IPS-15b (cell line): ENCODE measurements at regions not wholly inside any gene's neighbourhood (a gene's known extent, or its start where the extent isn't known, plus 50 kb on each side); places are given as distances from the start of the nearest gene placed in this dataset.

Source experiments
- H3K27me3 ChIP-seq: one replicate; pipeline ENCODE4 v1.6.1; 2013; ENCODE audit warnings: low read length; ENCODE audit not compliant: control insufficient read depth, insufficient read depth
- H3K36me3 ChIP-seq: one replicate; pipeline ENCODE4 v1.6.1; 2013; ENCODE audit warnings: low read length; ENCODE audit not compliant: control insufficient read depth, insufficient read depth
- H3K4me1 ChIP-seq: one replicate; pipeline ENCODE4 v1.6.1; 2013; ENCODE audit warnings: mild to moderate bottlenecking, low read length; ENCODE audit not compliant: control insufficient read depth, insufficient read depth
- H3K4me3 ChIP-seq: one replicate; pipeline ENCODE4 v1.5.1; 2013; ENCODE audit warnings: low read depth, low read length
- H3K9ac ChIP-seq: one replicate; pipeline ENCODE4 v1.6.1; 2013; ENCODE audit warnings: low read depth, mild to moderate bottlenecking, low read length
- H3K9me3 ChIP-seq: one replicate; pipeline ENCODE4 v1.6.1; 2013; ENCODE audit warnings: mild to moderate bottlenecking, low read length; ENCODE audit not compliant: control insufficient read depth, insufficient read depth

- Histone ChIP-seq H3K4me1 (no peaks in the 10 kb centered on the region), H3K9ac (no peak overlapping the region), H3K27me3 (no peaks in the 10 kb centered on the region), H3K4me3 (no peak overlapping the region), H3K9me3 (no peaks in the 10 kb centered on the region), H3K36me3 (no peaks in the 10 kb centered on the region)
These were observed 424.1 kb upstream of the MGMT start for GRCh38 chr10:129042776-129043595.

- no peaks in the 10 kb centered on the region for H3K9me3 ChIP-seq
- no peak overlapping the region for H3K9ac ChIP-seq
- no peaks in the 10 kb centered on the region for H3K27me3 ChIP-seq
- H3K4me3 ChIP-seq: no peak overlapping the region
- no peaks in the 10 kb centered on the region for H3K4me1 ChIP-seq
- no peaks in the 10 kb centered on the region for H3K36me3 ChIP-seq
These were observed 423.4 kb upstream of the MGMT start for GRCh38 chr10:129043691-129044090.

GRCh38 chr10:129045599-129045998 is 421.4 kb upstream of the MGMT start:
- Histone ChIP-seq H3K4me1 (no peaks in the 10 kb centered on the region), H3K9me3 (no peaks in the 10 kb centered on the region), H3K36me3 (no peaks in the 10 kb centered on the region), H3K4me3 (no peak overlapping the region), H3K9ac (no peak overlapping the region), H3K27me3 (no peaks in the 10 kb centered on the region)

- Histone ChIP-seq H3K9ac (no peak overlapping the region), H3K9me3 (no peaks in the 10 kb centered on the region), H3K27me3 (no peaks in the 10 kb centered on the region), H3K4me1 (no peaks in the 10 kb centered on the region), H3K36me3 (no peaks in the 10 kb centered on the region), H3K4me3 (no peak overlapping the region)
These were observed 420.9 kb upstream of the MGMT start for GRCh38 chr10:129046065-129046681.

- Histone ChIP-seq H3K9ac (no peak overlapping the region), H3K27me3 (no peaks in the 10 kb centered on the region), H3K9me3 (no peaks in the 10 kb centered on the region), H3K36me3 (no peaks in the 10 kb centered on the region), H3K4me1 (no peaks in the 10 kb centered on the region), H3K4me3 (no peak overlapping the region)
These were observed 420.1 kb upstream of the MGMT start for GRCh38 chr10:129046962-129047361.

- Histone ChIP-seq H3K27me3 (no peaks in the 10 kb centered on the region), H3K4me3 (no peak overlapping the region), H3K9ac (no peak overlapping the region), H3K9me3 (no peaks in the 10 kb centered on the region), H3K36me3 (no peaks in the 10 kb centered on the region), H3K4me1 (no peaks in the 10 kb centered on the region)
These were observed 419.4 kb upstream of the MGMT start for GRCh38 chr10:129047600-129047999.

GRCh38 chr10:129048513-129048912 is 418.5 kb upstream of the MGMT start:
- Histone ChIP-seq H3K9me3 (no peaks in the 10 kb centered on the region), H3K4me3 (no peak overlapping the region), H3K4me1 (no peaks in the 10 kb centered on the region), H3K27me3 (no peaks in the 10 kb centered on the region), H3K36me3 (no peaks in the 10 kb centered on the region), H3K9ac (no peak overlapping the region)

GRCh38 chr10:129049501-129049900 is 417.5 kb upstream of the MGMT start:
- Histone ChIP-seq H3K4me1 (no peaks in the 10 kb centered on the region), H3K9ac (no peak overlapping the region), H3K36me3 (no peaks in the 10 kb centered on the region), H3K27me3 (no peaks in the 10 kb centered on the region), H3K4me3 (no peak overlapping the region), H3K9me3 (no peaks in the 10 kb centered on the region)

GRCh38 chr10:129055225-129055624 is 411.8 kb upstream of the MGMT start:
- Histone ChIP-seq H3K4me1 (no peaks in the 10 kb centered on the region), H3K4me3 (no peak overlapping the region), H3K9me3 (no peaks in the 10 kb centered on the region), H3K27me3 (no peaks in the 10 kb centered on the region), H3K36me3 (no peaks in the 10 kb centered on the region), H3K9ac (no peak overlapping the region)

GRCh38 chr10:129055986-129056385 is 411.1 kb upstream of the MGMT start:
- Histone ChIP-seq H3K4me1 (no peaks in the 10 kb centered on the region), H3K36me3 (no peaks in the 10 kb centered on the region), H3K27me3 (no peaks in the 10 kb centered on the region)

GRCh38 chr10:129056734-129057689 is 410.0 kb upstream of the MGMT start:
- Histone ChIP-seq H3K9me3 (no peaks in the 10 kb centered on the region), H3K36me3 (no peaks in the 10 kb centered on the region), H3K4me3 (no peak overlapping the region), H3K27me3 (no peaks in the 10 kb centered on the region), H3K9ac (no peak overlapping the region), H3K4me1 (peaks cover 3% of the 10 kb centered on the region)

More at GRCh38 chr10:129055986-129056385, 411.1 kb upstream of the MGMT start:
- Histone ChIP-seq H3K4me3 (no peak overlapping the region), H3K9me3 (no peaks in the 10 kb centered on the region), H3K9ac (no peak overlapping the region)
